Fibroblast of villous mesenchyme (primary cell): ENCODE measurements at regions not wholly inside any gene's neighbourhood (a gene's known extent, or its start where the extent isn't known, plus 50 kb on each side); places are given as distances from the start of the nearest gene placed in this dataset.

Experiments used
- DNase-seq: peaks from one replicate; pipeline ENCODE4 v3.0.0-alpha.2; 2010; ENCODE audit warnings: low read depth
- H3K4me3 ChIP-seq: 2 replicates; pipeline ENCODE4 v1.5.1; 2011; ENCODE audit warnings: low read depth, mild to moderate bottlenecking, low read length
- CTCF ChIP-seq: IDR thresholded peaks from 2 replicates; pipeline ENCODE4 v1.5.1; 2012; ENCODE audit warnings: low read depth, mild to moderate bottlenecking, low read length; ENCODE audit not compliant: insufficient read depth

GRCh38 chr2:236896688-236897087 is 189.0 kb upstream of the COPS8 start:
- no peak for DNase-seq
- TF ChIP-seq CTCF, result no peak
- H3K4me3 ChIP-seq, result no peak overlapping the region

GRCh38 chr2:236899146-236899545 is 186.5 kb upstream of the COPS8 start:
- no peak for DNase-seq
- TF ChIP-seq CTCF, result no peak
- no peak overlapping the region for H3K4me3 ChIP-seq

- TF ChIP-seq CTCF, result no peak
- no peak for DNase-seq
- H3K4me3 ChIP-seq, result no peak overlapping the region
Measured at GRCh38 chr2:236899950-236900640, 185.6 kb upstream of the COPS8 start.

GRCh38 chr2:236901956-236902355 is 183.7 kb upstream of the COPS8 start:
- no peak for DNase-seq
- TF ChIP-seq CTCF, result no peak

GRCh38 chr2:236903978-236904377 is 181.7 kb upstream of the COPS8 start:
- TF ChIP-seq CTCF, result no peak
- DNase-seq, result no peak
- H3K4me3 ChIP-seq, result no peak overlapping the region

More at GRCh38 chr2:236901956-236902355, 183.7 kb upstream of the COPS8 start:
- H3K4me3 ChIP-seq, result no peak overlapping the region

- DNase-seq, result no peak
- TF ChIP-seq CTCF, result no peak
- no peak overlapping the region for H3K4me3 ChIP-seq
Measured at GRCh38 chr2:236904389-236905263, 181.1 kb upstream of the COPS8 start.

- DNase-seq, result no peak
- no peak overlapping the region for H3K4me3 ChIP-seq
- TF ChIP-seq CTCF, result no peak
Measured at GRCh38 chr2:236905976-236906375, 179.7 kb upstream of the COPS8 start.
